Neural progenitor cell (in vitro differentiated cells): ENCODE measurements at regions not wholly inside any gene's neighbourhood (a gene's known extent, or its start where the extent isn't known, plus 50 kb on each side); places are given as distances from the start of the nearest gene placed in this dataset.

Experiments
- DNase-seq: peaks from one replicate; pipeline ENCODE4 v3.0.0-alpha.2; 2016; ENCODE audit warnings: low spot score
- H2AFZ ChIP-seq: fragments of 200-600 bp; sonication (generic); replicated peaks from 2 replicates; pipeline ENCODE4 v1.6.1; 2016; ENCODE audit warnings: antibody characterized with exemption
- H3F3A ChIP-seq: fragments of 200-600 bp; sonication (generic); 2 replicates; pipeline ENCODE4 v1.6.1; 2016; ENCODE audit warnings: antibody characterized with exemption, low read depth
- H3K27ac ChIP-seq: fragments of 200-600 bp; sonication (generic); 2 replicates; pipeline ENCODE4 v1.5.1; 2016; ENCODE audit warnings: mild to moderate bottlenecking
- H3K27me3 ChIP-seq: fragments of 200-600 bp; sonication (generic); 2 replicates; pipeline ENCODE4 v1.6.1; 2016; ENCODE audit warnings: mild to moderate bottlenecking, moderate library complexity
- H3K36me3 ChIP-seq: fragments of 200-600 bp; sonication (generic); 2 replicates; pipeline ENCODE4 v1.5.1; 2016
- H3K4me1 ChIP-seq: fragments of 200-600 bp; sonication (generic); 2 replicates; pipeline ENCODE4 v1.6.1; 2016; ENCODE audit warnings: mixed run types
- H3K4me2 ChIP-seq: fragments of 200-600 bp; sonication (generic); 2 replicates; pipeline ENCODE4 v1.6.1; 2016
- H3K4me3 ChIP-seq: fragments of 200-600 bp; sonication (generic); 2 replicates; pipeline ENCODE4 v1.5.1; 2016
- H3K79me2 ChIP-seq: fragments of 200-600 bp; sonication (generic); 2 replicates; pipeline ENCODE4 v1.6.1; 2016; ENCODE audit warnings: low read depth
- H3K9ac ChIP-seq: fragments of 200-600 bp; sonication (generic); 2 replicates; pipeline ENCODE4 v1.6.1; 2016
- H3K9me3 ChIP-seq: fragments of 200-600 bp; sonication (generic); 2 replicates; pipeline ENCODE4 v1.5.1; 2016; ENCODE audit warnings: low read depth
- H4K20me1 ChIP-seq: fragments of 200-600 bp; sonication (generic); 2 replicates; pipeline ENCODE4 v1.6.1; 2016; ENCODE audit warnings: low read depth
- H3K27ac Mint-ChIP-seq: 3 replicates; pipeline ENCODE4 v1.8.0; 2021; ENCODE audit warnings: mixed read lengths
- H3K27me3 Mint-ChIP-seq: 2 replicates; pipeline ENCODE4 v1.8.0; 2022; ENCODE audit warnings: low read depth, mild to moderate bottlenecking, inconsistent platforms, moderate library complexity, mixed read lengths; ENCODE audit not compliant: insufficient read depth
- H3K36me3 Mint-ChIP-seq: 3 replicates; pipeline ENCODE4 v1.8.0; 2021; ENCODE audit warnings: mixed read lengths
- H3K4me1 Mint-ChIP-seq: 3 replicates; pipeline ENCODE4 v1.8.0; 2021; ENCODE audit warnings: mixed read lengths
- H3K4me3 Mint-ChIP-seq: 3 replicates; pipeline ENCODE4 v1.8.0; 2021; ENCODE audit warnings: mild to moderate bottlenecking, moderate library complexity, mixed read lengths
- H3K9me3 Mint-ChIP-seq: 3 replicates; pipeline ENCODE4 v1.8.0; 2020; ENCODE audit warnings: mixed read lengths
- CTCF ChIP-seq: fragments of 200-600 bp; sonication (generic); IDR thresholded peaks from 2 replicates; pipeline ENCODE4 v1.5.1; 2017; ENCODE audit warnings: antibody characterized with exemption, mild to moderate bottlenecking
- EZH2 ChIP-seq: fragments of 200-600 bp; sonication (generic); IDR thresholded peaks from 2 replicates; pipeline ENCODE4 v1.6.1; 2017; ENCODE audit warnings: antibody characterized with exemption, mild to moderate bottlenecking, moderate library complexity
- EZH2phosphoT487 ChIP-seq: fragments of 200-600 bp; sonication (generic); IDR thresholded peaks from 2 replicates; pipeline ENCODE4 v1.6.1; 2017; ENCODE audit warnings: antibody characterized with exemption

DNA sequence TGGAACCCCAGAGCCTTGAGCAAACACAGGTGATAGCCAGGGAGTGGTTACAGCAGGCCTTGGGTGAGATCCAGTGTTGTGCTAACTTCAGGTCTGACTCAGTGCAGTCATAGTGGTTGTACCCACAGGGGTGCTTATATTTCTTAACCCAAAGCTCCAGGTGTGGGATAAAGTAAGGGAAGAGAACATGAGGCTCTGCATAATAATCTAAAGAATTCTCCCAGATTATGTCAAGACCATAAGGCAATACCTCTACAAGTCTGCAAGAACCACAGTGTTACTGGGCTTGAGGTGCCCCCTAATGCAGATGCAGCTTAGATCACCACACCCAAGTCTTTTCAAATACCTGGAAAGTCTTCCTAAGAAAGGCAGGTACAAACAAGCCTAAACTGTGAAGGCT, 485.4 kb downstream of the RFC3 start:
- no peak for DNase-seq
- TF ChIP-seq CTCF, result no peak
- TF ChIP-seq EZH2, result no peak
- TF ChIP-seq EZH2phosphoT487, result no peak
- H3K36me3 Mint-ChIP-seq, result no peaks in the 10 kb centered on the region

GRCh38 chr13:34307607-34308006, 489.7 kb downstream of the RFC3 start:
- Histone ChIP-seq H3K4me3 (no peak overlapping the region), H3F3A (no peaks in the 10 kb centered on the region), H3K79me2 (no peaks in the 10 kb centered on the region), H3K9ac (no peak overlapping the region), H3K27ac (no peak overlapping the region), H4K20me1 (no peaks in the 10 kb centered on the region), H3K9me3 (no peaks in the 10 kb centered on the region), H3K4me2 (no peak overlapping the region), H3K4me1 (no peaks in the 10 kb centered on the region), H3K36me3 (no peaks in the 10 kb centered on the region), H3K27me3 (no peaks in the 10 kb centered on the region), H2AFZ (no peak overlapping the region)
- Mint-ChIP-seq H3K27me3 (no peaks in the 10 kb centered on the region), H3K36me3 (no peaks in the 10 kb centered on the region), H3K27ac (no peak overlapping the region), H3K9me3 (no peaks in the 10 kb centered on the region), H3K4me3 (no peak overlapping the region), H3K4me1 (no peaks in the 10 kb centered on the region)
- no peak for DNase-seq
- no peak for TF ChIP-seq EZH2
- TF ChIP-seq EZH2phosphoT487, result no peak
- no peak for TF ChIP-seq CTCF

More for the DNA sequence above, 485.4 kb downstream of the RFC3 start:
- Histone ChIP-seq H3K36me3 (no peaks in the 10 kb centered on the region), H4K20me1 (no peaks in the 10 kb centered on the region), H3K9me3 (no peaks in the 10 kb centered on the region), H3K4me2 (no peak overlapping the region), H3K4me1 (no peaks in the 10 kb centered on the region), H3K9ac (no peak overlapping the region), H2AFZ (no peak overlapping the region), H3K79me2 (no peaks in the 10 kb centered on the region), H3F3A (no peaks in the 10 kb centered on the region), H3K27me3 (no peaks in the 10 kb centered on the region), H3K4me3 (no peak overlapping the region), H3K27ac (no peak overlapping the region)
- Mint-ChIP-seq H3K4me3 (no peak overlapping the region), H3K27ac (no peak overlapping the region), H3K9me3 (no peaks in the 10 kb centered on the region), H3K27me3 (no peaks in the 10 kb centered on the region), H3K4me1 (no peaks in the 10 kb centered on the region)

DNA sequence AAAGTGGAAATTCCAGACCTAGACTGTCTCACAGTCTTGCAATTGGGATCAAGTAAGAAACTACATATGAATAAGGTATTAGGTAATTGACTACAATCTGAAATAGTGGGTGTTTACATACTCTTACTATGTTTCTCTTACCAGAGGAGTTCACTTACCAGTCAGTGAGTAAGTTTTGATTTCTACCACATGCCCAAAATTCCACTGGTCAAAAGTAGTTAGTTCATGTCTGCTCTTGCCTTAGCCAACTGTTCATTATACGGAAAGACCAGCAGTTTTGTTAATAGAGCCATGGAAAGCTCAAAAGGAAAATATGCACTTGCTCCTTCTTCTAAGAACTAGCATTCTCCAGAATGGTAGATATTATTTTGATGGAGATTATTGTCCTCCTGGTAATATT, 490.8 kb downstream of the RFC3 start:
- no peaks in the 10 kb centered on the region for H3K79me2 ChIP-seq
- no peak overlapping the region for H3K4me3 ChIP-seq
- Mint-ChIP-seq H3K36me3 (no peaks in the 10 kb centered on the region), H3K27ac (no peak overlapping the region), H3K27me3 (no peaks in the 10 kb centered on the region), H3K9me3 (no peaks in the 10 kb centered on the region), H3K4me1 (no peaks in the 10 kb centered on the region), H3K4me3 (no peak overlapping the region)
- no peak overlapping the region for H2AFZ ChIP-seq
- no peaks in the 10 kb centered on the region for H3K4me1 ChIP-seq
- H3K27ac ChIP-seq, result no peak overlapping the region
- no peak for TF ChIP-seq CTCF
- no peak for TF ChIP-seq EZH2
- no peak for TF ChIP-seq EZH2phosphoT487
- H3F3A ChIP-seq, result no peaks in the 10 kb centered on the region
- no peaks in the 10 kb centered on the region for H3K36me3 ChIP-seq
- DNase-seq, result no peak
- H3K9me3 ChIP-seq, result no peaks in the 10 kb centered on the region
- H3K27me3 ChIP-seq, result no peaks in the 10 kb centered on the region
- H3K4me2 ChIP-seq, result no peak overlapping the region
- H4K20me1 ChIP-seq, result no peaks in the 10 kb centered on the region
- no peak overlapping the region for H3K9ac ChIP-seq

DNA sequence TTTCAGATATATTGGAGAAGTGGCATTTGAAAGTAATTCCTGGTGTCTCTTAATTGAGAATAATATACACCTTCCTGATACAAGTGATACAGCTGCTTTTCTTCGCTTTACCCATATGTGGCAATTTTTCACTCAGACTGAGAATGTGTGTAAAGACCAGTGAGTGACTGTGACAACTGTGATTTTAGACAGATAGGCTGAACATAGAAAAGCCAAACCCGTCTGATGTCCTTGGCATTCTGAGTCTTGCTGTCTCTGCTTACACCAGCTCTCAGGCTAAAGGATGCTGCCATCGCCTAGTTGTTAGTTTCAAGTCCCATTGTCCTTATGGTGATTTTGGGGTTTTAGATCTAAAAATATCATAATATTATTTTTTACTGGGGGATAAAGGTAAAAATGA, 492.6 kb downstream of the RFC3 start:
- Mint-ChIP-seq H3K4me3 (no peak overlapping the region), H3K9me3 (no peaks in the 10 kb centered on the region), H3K36me3 (no peaks in the 10 kb centered on the region), H3K27ac (no peak overlapping the region), H3K27me3 (no peaks in the 10 kb centered on the region), H3K4me1 (no peaks in the 10 kb centered on the region)
- no peak overlapping the region for H2AFZ ChIP-seq
- no peak overlapping the region for H3K9ac ChIP-seq
- H3K36me3 ChIP-seq, result no peaks in the 10 kb centered on the region
- H3K27me3 ChIP-seq, result no peaks in the 10 kb centered on the region
- H3K4me3 ChIP-seq, result no peak overlapping the region
- H3K79me2 ChIP-seq, result no peaks in the 10 kb centered on the region
- H4K20me1 ChIP-seq, result no peaks in the 10 kb centered on the region
- no peak overlapping the region for H3K4me2 ChIP-seq
- no peaks in the 10 kb centered on the region for H3F3A ChIP-seq
- TF ChIP-seq EZH2, result no peak
- no peak overlapping the region for H3K27ac ChIP-seq
- DNase-seq, result no peak
- H3K9me3 ChIP-seq, result no peaks in the 10 kb centered on the region
- no peaks in the 10 kb centered on the region for H3K4me1 ChIP-seq
